GM04504 (cell line): ENCODE measurements at regions not wholly inside any gene's neighbourhood (a gene's known extent, or its start where the extent isn't known, plus 50 kb on each side); places are given as distances from the start of the nearest gene placed in this dataset.

Experiments used
- DNase-seq: peaks from one replicate; pipeline ENCODE4 v3.0.0-alpha.2; 2012; ENCODE audit warnings: low read depth

DNA sequence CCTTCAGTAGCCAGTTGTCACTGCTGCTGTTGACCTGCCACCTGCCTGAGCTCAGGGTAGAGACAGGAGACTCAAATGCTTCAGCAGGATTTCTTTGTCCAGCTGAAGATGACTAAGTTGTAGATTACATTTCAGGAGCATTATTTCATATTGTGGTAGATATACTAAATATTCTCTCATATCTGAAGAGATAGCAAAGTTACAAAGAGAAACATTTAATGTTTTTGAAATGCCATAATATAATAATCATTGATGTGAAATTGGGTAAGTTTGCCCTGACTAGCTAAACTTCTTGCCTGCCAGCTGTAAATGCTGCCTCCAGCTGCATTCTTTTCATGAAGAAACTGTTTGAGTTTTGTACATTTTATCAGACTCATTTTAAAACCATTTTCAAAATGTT is 247.6 kb upstream of the CNKSR2 start:
- no peak for DNase-seq

DNA sequence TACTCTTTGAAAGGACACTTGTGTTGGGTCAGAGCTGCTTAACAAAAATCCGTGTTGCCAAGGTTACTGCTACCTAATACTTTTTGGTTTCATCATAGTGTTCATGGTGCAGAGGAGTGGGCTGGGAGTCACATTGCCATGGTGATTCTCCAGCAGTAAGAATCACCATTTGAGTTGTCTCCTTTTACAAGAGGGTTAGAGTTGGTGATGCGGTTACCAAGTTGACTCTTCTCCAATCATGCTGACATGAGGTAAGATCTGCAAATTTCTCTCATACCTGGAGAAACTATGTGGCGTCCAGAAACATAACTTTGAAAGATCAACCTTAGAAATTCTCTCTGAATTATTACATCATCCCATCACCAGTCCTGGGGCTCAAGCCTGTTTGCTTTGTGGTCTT is 242.9 kb upstream of the CNKSR2 start:
- DNase-seq, result no peak

DNA sequence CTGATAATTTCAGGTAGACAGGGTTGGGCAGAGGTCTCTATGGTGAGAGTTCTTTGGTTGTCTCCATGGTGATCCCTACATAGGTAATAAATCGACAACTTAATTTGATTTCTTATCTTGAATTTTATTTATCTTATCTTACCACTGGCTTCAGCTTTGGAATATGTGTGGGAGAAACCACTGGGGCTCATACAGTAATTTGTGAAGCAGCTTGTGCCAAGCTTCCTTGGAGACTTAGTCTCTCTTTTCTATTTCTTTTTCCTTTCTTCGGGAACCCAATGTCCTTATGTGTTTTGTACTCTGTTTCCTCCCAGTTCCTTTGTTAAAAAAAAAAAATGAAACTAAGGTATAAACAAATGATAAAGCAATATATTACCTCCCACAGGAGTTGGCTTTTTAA is 242.4 kb upstream of the CNKSR2 start:
- no peak for DNase-seq

DNA sequence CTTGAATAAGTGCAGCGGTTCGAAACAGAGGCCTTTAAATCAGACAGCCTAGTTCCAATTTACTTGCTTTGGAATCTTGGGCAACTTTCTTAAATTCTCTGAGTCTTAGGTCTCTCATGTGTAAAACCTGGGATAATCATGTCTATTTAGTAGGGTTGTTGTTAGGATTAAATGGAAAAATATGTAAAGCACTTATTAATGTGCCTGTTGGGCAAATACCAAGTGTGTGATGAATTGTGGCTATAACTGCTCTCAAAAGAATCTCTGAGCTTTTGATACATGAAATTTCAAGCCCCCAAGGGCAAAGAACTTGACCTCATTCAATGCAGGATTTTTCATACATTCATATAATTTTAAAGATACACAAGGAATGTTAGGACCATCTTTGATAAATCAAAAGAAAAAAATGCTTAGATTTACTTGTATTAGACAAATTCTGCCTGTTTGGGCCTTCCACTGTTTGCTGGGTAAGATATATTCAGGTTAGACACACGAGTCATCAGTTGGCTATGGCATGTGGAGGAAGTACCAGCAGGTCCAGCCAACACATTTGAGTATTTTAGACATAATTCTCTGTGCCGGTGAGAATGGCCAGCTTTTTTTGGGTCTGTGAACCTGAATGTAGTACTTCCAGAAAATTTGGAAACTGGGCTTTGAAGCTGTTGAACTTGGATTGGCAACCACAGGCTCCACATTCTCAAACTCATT is 241.4 kb upstream of the CNKSR2 start:
- no peak for DNase-seq

DNA sequence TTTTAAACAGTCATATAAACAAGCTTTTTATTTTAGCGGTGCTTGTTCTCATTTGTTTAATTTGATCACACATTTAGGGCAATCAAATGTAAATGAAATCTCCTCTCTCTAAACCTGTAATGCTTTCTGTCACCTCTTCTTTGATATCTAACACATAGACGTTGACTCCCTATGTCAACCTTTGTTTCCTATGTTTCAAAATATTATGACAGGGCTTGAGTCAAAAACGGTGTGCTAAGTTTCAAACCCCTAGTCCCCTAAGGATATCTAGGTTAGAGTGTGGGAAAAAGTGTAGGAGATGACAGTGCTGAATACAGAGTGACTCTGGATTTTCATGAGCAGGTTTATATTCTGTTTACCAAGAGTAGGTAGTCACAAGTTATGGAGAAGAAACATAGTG is 224.0 kb upstream of the CNKSR2 start:
- no peak for DNase-seq

DNA sequence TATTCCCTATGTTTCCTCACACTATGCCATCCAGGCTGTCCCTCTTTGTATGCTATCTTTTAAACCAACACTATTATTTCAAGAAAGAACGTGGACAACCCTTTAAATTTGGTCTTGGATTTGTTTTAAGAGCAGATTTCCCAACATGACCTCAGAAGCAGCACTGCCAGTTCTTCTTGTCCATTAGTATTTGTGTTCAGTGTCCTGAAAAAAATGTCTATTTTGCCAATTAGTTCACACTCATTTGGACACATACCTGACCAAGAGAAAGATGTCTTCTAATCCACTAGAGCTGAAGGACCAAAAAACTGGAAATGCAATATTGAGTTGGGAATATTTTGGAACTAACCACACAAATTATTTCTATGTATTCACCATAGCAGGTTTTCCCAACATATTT is 223.2 kb upstream of the CNKSR2 start:
- no peak for DNase-seq

DNA sequence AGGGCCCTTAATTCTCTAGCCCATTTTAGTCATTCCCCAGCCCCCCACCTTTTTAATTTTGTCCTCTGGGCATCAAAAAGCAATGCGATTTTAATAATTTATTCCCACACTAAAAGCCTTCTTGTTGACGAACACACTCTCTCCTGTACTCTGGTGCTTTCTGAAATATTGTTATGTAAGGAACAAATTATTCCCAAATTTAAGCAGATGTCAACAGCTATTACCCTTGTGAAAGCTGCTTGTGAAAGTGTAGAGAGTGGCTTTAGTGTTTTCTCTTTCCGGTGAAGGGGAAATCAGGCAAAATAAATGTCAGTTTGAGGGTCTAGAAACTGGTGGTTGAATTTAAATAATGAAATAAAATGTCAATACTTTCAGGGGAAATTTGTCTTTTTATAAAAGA is 221.2 kb upstream of the CNKSR2 start:
- DNase-seq, result no peak

DNA sequence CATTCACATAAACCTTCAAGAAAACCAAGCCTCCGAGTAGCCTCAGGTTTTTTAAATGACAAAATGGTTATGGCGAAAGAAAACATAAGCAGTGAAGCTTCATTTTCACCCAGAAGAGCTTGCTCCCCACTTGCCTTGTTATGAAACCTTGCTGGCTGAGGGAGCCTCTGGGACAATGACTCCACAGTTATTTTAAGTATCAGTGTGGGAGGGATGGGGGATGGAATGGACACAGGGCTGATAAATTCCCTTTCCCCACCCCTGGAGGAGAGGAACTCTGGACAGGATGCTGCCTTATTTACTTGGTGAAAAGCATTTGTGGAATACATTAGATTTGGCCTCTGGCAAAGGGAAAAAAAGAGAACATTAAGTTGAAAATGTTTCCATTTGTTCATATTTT is 220.7 kb upstream of the CNKSR2 start:
- peak; percentile 23 for DNase-seq

DNA sequence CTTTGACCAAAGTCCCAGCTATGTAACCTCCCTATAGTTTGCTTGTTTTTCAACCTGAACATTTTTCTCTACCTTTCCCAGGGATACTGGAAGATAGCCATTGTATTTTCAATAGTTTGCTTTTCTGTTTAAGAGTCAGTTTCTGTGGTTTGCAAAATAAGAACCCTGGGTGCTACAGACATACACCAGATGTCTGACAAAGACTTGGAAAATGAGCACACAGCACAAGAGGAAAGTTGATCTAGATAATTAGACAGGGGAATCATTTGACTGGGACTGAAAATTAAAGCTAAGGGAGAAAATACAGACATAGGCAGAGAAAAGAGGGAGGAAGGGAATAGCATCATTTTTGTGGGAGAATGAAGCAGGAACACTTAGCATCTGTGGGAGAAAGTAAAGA is 218.3 kb upstream of the CNKSR2 start:
- no peak for DNase-seq

DNA sequence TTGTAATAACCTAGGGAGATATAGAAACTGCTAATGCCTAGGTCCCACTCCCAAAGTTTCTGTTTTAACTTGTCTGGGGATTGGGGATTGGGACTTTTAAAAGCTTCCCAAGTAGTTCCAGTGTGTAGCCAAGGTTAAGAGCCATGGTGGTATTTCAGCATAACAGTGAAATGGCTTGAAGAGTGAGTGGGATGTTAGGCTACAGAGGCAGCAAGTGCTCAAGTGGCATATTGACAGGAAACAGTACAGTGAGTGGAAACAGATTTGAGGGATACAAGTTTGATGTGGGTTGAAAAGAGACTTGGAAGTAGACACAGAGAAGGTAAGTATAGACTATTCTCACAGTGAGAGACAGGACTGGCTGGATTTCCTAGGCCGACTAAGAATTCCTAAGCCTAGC is 217.6 kb upstream of the CNKSR2 start:
- DNase-seq, result no peak

DNA sequence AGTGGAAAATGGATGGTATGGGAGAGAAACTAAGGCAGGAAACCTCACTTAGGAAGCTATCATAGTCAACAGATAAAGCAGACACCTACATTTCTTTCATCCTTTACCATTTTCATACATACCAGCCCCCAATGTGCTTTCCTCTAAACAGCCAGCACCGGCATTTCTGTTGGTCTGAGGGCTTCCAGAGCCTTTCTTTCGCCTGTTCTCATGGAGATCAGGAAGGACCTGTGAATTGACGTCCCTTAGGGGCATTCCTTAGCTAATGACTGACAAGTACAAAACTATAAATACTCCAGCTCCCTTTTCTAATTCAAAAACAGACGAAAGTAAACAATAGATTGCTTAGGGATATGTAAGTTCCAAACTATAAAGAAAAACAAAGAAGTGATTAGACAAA is 215.5 kb upstream of the CNKSR2 start:
- DNase-seq, result no peak

DNA sequence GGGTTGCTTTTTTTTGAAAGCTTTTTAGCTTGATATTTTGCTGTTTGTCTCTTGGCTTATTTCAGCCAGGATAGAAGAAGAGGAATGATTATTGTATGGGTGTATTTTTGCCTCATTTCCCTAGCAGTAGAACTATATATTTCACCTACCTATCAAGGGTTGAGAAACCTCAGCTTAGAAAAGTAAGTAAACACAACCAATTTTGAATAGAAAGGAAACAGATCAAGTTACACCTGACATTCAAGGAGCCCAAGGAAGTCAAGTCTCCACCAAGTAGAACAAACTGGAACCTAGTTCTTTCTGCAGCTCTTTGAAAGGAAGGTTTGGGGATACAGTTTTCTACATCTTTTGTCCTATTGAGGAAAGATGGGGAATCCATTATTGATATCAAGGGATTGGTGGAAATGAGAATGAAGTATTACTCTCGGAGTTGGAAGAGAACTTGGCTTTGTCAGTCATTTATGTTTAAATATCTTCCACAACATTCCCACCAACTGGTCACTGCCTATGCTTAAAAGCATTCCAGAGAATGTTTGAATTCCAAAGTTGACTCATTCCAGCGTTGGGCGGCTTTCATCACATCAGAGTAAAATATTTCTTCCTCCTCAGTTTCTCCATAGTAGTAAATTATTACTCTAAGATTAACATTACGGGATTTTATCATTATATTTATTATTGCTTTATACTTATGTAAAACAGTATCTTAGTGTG is 207.8 kb upstream of the CNKSR2 start:
- DNase-seq, result no peak

DNA sequence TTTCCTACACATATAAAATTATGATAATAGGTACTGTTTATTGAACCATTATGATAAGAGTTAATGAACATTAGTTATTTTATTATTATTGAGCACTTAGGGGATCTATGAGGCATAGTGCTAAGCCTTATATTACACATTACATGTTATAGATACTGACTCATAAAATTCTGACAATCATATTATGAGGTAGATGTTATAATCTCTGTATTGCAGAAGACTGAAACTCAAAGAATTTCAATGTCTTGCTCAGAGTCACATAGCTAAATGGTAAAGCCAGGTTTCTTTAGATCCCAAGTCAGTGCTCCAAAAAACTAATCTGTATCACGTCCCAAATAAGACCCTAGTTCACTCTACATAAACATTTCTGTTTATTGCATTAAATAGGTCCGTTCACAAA is 207.2 kb upstream of the CNKSR2 start:
- DNase-seq, result no peak

DNA sequence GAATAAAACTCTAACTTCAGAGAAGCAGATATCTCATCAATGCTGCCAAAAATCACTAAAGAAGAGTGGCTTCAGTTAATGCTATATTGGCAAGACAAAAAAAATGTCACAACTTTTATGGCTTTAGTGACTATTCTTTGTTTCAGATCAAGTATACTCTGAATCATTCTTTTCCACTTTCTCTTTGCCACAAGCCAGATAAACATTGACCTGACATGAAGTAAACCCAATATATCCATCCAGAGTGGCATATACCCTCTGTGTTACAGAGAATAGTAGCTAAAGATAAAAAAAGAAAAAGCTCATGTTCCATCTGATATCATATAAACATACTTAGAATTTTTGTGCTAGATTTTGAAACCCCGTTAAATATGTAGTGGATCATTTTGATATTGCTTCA is 206.7 kb upstream of the CNKSR2 start:
- DNase-seq, result no peak

DNA sequence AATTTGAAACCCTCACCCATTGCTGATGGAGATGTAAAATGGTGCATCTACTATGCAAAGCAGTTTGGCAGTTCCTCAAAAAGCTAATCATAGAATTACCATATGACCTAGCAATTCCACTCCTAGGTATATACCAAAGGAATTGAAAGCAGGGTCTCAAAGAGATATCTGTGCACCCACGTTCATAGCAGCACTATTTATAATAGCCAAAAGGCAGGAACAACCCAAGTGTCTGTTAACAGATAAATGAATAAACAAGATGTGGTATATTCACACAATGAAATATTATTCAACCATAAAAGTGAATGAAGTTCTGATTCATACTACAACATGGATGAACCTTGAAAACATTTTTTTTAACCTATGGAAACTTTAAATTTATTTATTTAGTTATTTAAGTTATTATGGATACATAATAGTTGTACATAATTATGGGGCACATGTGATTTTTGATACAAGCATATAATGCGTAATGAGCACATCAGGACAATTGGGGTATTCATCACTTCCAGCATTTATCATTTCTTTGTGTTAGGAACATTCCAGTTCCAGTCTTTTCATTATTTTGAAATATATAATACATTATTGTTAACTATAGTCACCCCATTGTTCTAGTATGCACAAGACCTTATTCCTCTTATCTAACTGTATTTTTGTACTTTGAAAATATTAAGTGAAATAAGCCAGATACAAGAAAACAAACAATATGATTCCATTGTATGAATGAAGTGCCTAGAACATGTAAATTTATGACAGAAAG is 205.6 kb upstream of the CNKSR2 start:
- no peak for DNase-seq

DNA sequence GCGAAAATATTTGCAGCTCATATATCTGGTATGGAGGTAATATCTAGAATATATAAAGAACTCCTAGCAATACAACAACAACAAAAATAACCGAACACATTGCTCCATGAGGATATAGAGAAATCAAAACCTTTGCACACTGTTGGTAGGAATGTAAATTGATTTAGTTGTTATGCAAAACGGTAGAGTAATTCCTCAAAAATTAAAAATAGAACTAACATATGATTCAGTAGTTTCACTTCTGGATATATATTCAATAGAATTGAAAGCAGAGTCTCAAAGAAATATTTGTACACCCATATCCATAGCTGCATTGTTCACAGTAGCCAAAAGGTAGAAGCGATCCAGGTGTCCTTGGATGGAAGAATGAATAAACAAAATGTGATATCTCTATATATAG is 203.0 kb upstream of the CNKSR2 start:
- no peak for DNase-seq

DNA sequence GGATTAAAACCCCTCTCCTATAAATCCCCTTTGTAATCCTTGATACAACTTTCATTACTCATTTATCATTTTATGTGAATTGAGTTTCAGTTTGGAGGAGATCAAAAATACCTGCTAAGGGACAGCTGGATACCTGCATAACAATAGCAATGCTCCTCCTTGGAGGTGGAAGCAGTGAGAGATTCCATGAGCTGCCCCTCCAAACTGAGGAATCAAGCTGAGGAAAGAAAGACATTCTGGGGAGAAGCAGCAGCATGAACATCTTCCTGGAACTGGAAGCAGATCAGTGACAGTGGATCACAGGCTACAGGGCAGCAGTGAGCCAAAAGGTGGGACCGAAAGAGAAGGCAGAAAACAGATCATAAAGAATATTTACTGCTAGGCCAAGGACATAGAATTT is 199.8 kb upstream of the CNKSR2 start:
- DNase-seq, result no peak

DNA sequence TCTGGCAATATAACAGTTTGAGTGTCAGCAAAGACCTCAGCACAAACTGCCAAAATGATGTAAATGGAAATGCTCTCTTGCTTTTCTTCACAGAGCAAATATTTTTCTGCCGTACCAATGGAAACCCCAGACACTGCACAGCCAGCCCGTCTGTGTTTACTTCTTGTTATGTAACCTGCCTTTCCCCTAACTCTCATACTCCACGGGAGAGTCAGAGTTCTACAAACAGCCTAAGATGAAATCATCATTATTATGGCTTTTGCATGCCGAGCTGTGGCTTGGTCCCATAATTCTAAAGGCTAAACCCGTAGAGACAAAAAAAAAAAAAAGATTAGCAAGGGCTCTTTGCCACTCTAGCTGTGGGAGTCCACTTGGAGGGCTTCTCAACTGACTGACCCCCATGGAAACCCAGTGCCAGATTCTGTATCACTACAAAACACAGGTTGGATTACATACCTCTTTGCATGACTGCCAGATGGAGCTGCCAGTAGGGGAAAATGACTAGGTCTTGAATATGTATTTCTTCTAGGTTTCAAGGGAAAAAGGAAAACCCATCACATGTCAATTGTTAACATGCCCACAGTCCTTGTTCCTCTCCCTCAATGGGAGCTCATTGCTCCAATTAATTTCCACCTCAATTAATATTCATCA is 197.2 kb upstream of the CNKSR2 start:
- DNase-seq, result no peak

DNA sequence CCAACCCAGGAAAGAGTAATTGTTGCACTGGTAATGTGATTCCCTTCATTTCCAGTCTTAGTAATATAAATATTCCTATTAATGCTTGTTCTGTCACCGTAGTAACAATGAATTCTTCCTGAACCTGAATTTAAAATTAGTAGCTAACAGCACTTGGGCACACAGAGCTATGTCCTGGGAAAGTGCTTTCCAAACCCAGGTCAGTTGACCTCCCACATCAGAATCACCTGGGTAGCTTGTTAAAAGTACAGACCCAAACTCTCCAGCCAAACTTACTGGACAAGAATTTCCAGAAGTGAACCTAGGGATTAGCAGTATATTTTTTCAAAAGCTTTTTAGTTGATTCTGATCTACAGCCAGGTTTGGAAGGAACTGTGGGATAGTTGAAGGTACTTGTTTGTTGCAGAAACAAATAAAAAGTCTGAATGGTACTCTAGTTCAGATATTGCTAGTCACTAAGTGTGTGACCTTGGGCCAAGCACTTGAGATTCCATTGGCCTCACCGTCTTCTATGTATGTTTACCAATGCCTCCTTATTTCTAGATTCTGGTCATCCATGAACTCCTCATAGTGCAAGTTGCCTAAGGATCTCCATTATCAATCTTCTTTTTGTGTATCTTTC is 192.9 kb upstream of the CNKSR2 start:
- DNase-seq, result no peak

DNA sequence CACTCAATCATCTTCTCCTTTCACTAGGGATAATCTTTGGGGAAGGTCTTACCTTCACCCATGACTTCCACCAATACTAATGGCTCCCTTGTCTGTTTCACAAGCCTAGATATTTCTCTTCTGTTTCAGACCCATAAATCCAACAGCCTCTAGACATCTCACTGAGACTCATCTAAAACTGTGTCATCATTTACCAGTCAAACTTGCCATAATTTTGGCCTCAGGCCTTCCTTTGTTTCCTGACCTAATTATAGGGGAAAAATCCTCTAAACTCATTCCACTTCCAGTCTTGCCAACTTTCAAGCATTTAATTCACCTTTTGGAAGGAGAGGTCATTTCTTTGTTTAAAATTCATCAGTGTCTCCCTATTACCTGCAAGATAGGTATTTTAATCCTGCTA is 181.0 kb upstream of the CNKSR2 start:
- DNase-seq, result no peak

DNA sequence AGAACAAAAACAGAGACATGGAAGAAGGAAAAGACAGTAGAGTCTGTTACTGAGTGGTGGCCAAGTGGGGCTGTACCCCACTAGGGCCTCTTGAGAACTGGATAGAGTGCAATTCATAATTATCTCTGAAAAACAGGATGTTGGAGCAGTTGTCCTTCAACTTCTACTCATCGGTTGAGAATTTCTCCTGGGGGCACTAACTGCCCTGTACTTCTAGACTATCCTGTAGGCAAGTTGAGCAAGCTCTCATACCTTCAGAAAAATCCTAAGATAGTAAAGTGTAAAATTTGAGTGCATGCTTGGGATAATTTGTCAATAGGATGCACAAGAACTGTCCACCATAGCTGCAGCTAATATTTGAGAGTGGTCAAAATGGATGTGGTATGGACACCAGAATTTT is 179.7 kb upstream of the CNKSR2 start:
- no peak for DNase-seq

DNA sequence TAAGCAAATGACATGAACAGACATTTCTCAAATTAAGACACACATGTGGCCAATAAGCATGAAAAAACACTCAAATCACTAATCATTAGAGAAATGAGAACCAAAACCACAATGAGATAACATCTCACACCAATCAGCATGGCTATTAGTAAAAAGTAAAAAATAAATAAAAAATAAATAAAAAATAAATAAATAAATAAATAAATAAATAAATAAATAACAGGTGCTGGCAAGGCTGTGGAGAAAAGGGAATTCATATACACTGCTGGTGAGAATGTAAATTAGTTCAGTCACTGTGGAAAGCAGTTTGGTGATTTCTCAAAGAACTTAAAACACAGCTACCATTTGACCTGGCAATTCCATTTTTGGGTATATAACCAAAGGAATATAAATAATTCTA is 167.1 kb upstream of the CNKSR2 start:
- DNase-seq, result no peak
